ENCODE measurements at regions not wholly inside any gene's neighbourhood (a gene's known extent, or its start where the extent isn't known, plus 50 kb on each side); places are given as distances from the start of the nearest gene placed in this dataset.

DNA sequence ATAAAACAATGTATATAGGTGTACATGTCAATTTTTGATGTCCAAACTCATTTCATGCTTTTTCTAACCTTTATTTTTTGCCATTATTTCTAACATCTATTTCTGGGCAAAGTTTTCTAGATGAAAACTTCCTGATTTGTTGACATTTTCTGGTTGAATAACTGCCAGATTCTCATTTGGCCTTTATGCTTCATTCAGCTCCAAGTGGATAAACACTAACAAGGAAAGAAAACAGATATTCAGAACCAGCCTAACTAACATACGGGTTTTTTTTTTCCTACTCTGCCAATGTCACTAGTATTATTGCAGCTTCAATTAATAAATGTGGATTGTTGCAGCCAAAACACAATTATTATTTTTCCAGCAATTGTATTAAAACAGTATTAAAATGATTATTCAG is 50.9 kb upstream of the RAP1GDS1 start:
- no peaks in the 10 kb centered on the region for H3K9me3 ChIP-seq
- H3K4me1 ChIP-seq = no peaks in the 10 kb centered on the region
- TF ChIP-seq, protein P1, sequence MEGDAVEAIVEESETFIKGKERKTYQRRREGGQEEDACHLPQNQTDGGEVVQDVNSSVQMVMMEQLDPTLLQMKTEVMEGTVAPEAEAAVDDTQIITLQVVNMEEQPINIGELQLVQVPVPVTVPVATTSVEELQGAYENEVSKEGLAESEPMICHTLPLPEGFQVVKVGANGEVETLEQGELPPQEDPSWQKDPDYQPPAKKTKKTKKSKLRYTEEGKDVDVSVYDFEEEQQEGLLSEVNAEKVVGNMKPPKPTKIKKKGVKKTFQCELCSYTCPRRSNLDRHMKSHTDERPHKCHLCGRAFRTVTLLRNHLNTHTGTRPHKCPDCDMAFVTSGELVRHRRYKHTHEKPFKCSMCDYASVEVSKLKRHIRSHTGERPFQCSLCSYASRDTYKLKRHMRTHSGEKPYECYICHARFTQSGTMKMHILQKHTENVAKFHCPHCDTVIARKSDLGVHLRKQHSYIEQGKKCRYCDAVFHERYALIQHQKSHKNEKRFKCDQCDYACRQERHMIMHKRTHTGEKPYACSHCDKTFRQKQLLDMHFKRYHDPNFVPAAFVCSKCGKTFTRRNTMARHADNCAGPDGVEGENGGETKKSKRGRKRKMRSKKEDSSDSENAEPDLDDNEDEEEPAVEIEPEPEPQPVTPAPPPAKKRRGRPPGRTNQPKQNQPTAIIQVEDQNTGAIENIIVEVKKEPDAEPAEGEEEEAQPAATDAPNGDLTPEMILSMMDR (IDR thresholded peaks at IDR 0.05) = no peak
- no peak overlapping the region for H3K27ac ChIP-seq
- no peak overlapping the region for H3K4me3 ChIP-seq
- no peaks in the 10 kb centered on the region for H3K27me3 ChIP-seq
- no peaks in the 10 kb centered on the region for H3K36me3 ChIP-seq
- no peak for DNase-seq (ENCODE audit: low spot score)

DNA sequence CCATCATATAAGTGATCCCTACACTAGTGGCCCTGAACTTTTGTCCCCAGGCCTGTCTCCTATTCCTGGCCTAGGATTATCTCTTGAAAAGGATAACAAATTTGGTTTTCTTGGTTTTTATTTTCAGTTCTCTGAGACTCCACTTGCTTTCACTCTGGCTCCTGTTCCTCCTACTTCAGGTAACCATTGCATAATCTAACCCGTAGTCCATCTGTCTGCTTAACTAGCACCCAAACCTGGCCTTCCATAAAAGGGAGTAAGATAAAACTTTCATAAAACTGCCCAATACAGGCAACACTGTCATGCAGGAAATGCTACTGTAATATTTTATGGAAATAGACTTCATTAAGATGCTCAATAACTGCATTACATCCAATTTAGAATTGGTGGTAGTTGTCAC is 52.1 kb upstream of the RAP1GDS1 start:
- Histone ChIP-seq H3K4me1 (no peaks in the 10 kb centered on the region), H3K36me3 (no peaks in the 10 kb centered on the region), H3K27ac (no peak overlapping the region), H3K4me3 (no peak overlapping the region), H3K27me3 (no peaks in the 10 kb centered on the region), H3K9me3 (no peaks in the 10 kb centered on the region)
- TF ChIP-seq, protein P1 (IDR thresholded peaks at IDR 0.05) = no peak
- DNase-seq (ENCODE audit: low spot score) = no peak

DNA sequence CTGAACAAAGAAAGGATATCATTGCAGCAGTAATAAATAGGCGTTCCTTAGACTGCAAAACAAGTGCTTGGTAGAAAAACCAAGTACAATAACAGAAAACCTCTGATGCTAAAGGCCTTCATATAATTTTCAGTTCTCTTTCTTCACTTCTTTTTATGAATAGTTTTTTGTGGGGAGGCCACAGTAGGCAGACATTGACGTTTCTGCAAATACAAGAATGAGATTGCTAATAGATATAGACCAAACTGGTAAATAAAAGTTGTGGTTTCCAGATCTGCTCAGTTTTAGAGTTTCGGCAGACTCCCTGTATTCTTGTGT is 57.0 kb upstream of the RAP1GDS1 start:
- TF ChIP-seq, protein P1 (IDR thresholded peaks at IDR 0.05) = no peak
- no peak for DNase-seq (ENCODE audit: low spot score)
- no peaks in the 10 kb centered on the region for H3K9me3 ChIP-seq
- no peaks in the 10 kb centered on the region for H3K36me3 ChIP-seq
- no peaks in the 10 kb centered on the region for H3K27me3 ChIP-seq
- no peak overlapping the region for H3K4me3 ChIP-seq
- H3K4me1 ChIP-seq = no peaks in the 10 kb centered on the region
- H3K27ac ChIP-seq = no peak overlapping the region

DNA sequence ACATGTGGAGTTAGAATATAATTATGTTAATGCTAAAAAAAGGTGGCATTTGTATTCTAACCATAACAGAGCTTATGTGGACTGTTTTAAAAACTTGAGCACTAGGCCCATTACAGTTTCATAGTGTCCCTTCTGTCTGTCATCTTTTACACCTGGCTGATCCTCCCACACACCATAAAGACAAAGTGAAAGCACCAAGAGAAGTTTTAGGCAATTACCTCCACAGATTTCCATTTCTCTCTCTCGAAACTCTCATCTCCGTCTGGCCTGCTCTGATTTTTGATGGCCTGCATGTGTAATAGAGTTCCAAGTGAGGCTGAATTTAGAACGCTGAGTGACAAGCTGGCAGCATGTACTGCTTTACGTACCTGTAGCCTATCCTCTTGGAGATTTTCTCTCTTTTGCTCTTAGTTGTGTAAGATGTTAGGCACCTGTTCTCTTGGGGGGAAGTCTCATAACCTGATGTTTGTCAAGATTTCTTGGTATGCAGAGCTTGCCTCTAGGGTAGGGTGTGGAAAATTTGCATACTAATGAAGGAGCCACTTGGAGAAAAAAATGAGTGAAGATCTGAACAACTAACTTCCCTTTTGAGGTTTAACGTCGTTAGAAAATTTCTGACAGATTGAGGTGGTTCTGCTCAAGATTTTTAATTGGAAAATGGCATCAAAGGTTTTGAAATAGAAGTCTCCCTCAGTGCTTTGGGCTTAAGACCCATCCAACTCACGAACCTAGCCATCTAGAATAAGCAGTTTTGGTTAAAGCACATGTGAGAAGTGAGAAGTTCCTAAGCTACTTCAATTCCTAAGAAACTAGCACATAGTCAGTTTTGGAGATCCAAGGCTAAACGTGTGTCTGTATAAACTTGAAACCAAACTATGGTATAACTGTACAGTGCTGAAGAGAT is 57.6 kb upstream of the RAP1GDS1 start:
- DNase-seq (ENCODE audit: low spot score) = no peak
- TF ChIP-seq, protein P1 (IDR thresholded peaks at IDR 0.05) = no peak
- H3K27me3 ChIP-seq = no peaks in the 10 kb centered on the region
- H3K4me1 ChIP-seq = no peaks in the 10 kb centered on the region
- H3K4me3 ChIP-seq = no peak overlapping the region
- no peak overlapping the region for H3K27ac ChIP-seq
- no peaks in the 10 kb centered on the region for H3K9me3 ChIP-seq
- H3K36me3 ChIP-seq = no peaks in the 10 kb centered on the region

DNA sequence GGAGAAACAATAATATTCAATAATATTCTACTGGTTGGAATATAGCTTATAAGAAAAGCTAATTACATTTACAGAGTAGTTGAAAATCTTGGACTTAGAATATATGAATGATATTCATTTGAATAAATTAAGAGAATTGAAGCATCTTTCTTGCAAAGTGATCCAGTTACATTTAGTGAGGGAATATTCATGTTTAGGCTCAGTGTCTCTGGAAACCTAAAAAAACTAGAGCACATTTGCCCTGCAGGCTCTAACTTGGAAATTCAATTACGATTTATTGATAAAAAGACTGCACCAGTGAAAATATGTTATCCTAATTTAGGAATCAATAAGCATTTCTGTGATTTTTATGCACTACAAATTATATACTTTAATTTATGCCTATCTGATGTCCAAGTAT is 58.3 kb upstream of the RAP1GDS1 start:
- no peak overlapping the region for H3K27ac ChIP-seq
- no peaks in the 10 kb centered on the region for H3K4me1 ChIP-seq
- TF ChIP-seq, protein P1 (IDR thresholded peaks at IDR 0.05) = no peak
- DNase-seq (ENCODE audit: low spot score) = no peak
- no peaks in the 10 kb centered on the region for H3K36me3 ChIP-seq
- H3K4me3 ChIP-seq = no peak overlapping the region
- no peaks in the 10 kb centered on the region for H3K27me3 ChIP-seq
- H3K9me3 ChIP-seq = peaks cover 0 to 6% of the 10 kb centered on the region in 2 donors

DNA sequence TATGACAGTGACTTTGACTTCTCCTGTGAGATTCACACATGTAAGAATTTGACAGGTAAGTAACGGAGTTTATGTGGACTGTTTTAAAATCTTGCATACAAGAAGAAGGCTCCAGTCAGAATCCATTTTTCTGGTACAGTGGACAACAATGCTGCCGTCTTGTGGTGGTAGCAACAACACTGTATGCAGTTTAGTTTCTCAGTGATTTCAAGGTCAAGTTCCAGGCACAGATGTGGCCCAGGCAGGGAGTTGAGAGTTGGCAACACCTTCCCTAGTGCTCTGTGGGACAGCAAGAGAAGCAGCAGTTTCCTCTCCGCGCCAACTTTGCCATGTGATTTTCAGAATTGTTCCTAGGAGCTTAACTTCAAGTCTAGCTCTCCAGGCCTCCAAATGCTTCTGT is 56.0 kb upstream of the STPG2 start:
- H3K9me3 ChIP-seq = peaks cover 0 to 18% of the 10 kb centered on the region in 2 donors
- DNase-seq (ENCODE audit: low spot score) = no peak
- no peak overlapping the region for H3K4me3 ChIP-seq
- no peak overlapping the region for H3K27ac ChIP-seq
- H3K4me1 ChIP-seq = no peaks in the 10 kb centered on the region
- TF ChIP-seq, protein P1 (IDR thresholded peaks at IDR 0.05) = peak in 1 of 2 donors; percentile 41
- no peaks in the 10 kb centered on the region for H3K27me3 ChIP-seq
- H3K36me3 ChIP-seq = no peaks in the 10 kb centered on the region

All from right atrium auricular region (tissue), 2 donors.